ENCODE measurements at regions not wholly inside any gene's neighbourhood (a gene's known extent, or its start where the extent isn't known, plus 50 kb on each side); places are given as distances from the start of the nearest gene placed in this dataset.
A peak's percentile ranks its signal among the peaks of the same experiment; 100 is the strongest.

DNA sequence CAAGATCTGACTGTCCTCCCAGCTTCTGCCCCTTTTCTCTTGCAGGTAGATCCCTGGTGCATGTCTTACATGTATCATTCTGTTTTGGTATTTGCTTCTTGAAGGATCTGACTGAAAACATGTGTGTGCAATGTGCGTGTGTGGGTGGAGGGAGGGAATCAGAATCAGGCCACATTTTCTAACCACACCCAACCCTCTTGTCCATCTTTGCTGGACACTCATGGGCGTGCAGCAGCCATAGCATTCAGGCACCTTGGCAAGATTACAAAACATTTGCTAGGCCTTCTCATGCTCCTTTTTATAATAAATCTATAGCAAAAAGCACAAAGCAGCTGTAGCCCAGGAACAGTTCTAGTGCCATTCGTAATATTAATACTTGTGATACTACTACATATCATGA lies 233.6 kb upstream of the E2F7 start:
- no peak for DNase-seq (ENCODE audit: low read depth)

DNA sequence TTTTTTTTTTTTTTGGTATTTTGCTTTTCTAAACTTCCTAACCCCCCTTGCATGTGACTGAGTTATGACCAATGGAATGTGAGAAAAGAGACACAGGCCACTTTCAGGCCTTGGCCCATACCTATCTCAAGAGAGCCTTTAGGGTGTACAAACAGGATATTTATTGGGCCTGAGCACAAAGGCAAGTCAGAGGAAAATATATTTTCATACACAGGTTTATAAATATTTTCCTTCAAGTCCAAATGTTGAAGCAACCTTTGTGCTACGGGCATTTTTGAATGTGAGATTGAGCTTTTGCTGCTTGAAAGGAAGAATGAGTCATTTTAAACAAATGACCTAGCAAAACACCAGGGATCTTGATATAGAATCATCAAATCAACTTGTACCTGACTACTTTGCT lies 228.6 kb upstream of the E2F7 start:
- no peak for DNase-seq (ENCODE audit: low read depth)

DNA sequence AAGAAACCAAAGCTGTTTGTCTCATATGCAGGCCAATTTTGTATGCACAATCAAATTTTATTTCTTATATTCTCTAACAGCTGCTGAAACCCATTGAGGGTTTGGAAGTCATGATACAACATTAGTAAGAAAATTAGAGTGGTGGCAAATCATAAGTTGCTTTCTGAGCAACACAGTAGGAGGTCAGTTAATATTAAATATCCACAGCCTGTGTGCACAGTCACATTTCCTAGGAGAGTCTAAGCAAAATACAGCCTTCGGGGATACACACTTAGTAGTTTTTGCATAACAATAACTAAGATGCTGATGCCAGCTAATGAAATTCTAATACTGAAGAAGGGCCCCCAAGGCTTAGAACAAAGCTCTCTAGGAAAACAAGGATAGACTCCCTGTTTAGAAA lies 209.6 kb upstream of the E2F7 start:
- DNase-seq (ENCODE audit: low read depth) = no peak

DNA sequence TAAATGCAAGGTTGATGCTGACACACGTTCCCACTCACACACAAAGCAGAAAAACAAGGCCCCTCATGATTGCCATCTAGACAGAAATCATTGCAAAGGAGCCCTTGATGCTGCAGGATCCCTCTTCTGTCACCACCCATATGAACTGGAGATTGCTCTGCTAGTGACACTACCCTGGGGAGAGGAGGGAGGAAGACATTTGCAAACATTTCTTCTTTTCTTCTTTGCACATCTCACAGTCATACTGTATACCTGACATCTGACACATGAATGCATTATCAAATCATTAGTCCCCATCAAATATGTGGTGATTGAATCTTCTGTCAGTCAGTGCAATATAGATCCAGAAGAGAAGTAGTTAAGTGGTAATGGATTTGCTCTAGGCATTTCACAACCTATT lies 208.5 kb upstream of the E2F7 start:
- DNase-seq (ENCODE audit: low read depth) = no peak

GRCh38 chr12:77256956-77257355 lies 191.6 kb upstream of the E2F7 start:
- peak; percentile 41 for DNase-seq (ENCODE audit: low read depth)

DNA sequence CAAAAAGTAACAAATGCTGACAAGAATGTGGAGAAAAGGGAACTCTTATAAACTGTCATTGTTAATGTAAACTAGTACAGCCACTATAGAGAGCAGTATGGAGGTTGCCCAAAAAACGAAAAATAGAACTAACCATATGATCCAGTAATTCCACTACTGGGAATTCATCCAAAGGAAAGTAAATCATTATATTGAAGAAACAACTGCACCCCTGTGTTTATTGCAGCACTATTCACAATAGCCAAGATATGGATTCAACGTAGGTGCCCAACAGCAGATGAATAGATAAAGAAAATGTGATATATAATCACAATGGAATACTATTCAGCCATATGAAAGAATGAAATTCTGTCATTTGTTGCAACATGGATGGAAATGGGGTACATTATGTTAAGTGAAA lies 188.0 kb upstream of the E2F7 start:
- no peak for DNase-seq (ENCODE audit: low read depth)

- no peak for DNase-seq (ENCODE audit: low read depth)
Observed at GRCh38 chr12:77251799-77252198, 186.4 kb upstream of the E2F7 start.

DNA sequence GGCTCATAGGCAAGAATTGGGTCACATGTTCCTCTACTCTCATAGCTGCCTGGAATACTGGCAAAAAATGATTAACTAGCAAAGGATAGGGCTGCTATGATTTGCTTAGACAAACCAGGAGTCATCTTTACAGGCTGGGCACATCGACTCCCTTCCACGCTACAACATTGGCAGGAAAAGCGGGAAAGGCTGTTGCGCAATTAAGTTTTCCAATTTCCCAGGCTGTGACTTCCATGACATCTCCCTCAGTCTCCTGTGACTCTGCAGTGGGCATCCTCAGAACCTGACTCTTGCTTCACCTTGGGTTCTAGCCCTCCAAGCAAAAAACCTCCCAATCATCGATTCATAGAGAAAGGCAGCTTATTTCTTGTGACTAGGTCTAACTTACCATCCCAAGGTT lies 184.5 kb upstream of the E2F7 start:
- DNase-seq (ENCODE audit: low read depth) = no peak

- no peak for DNase-seq (ENCODE audit: low read depth)
Observed at GRCh38 chr12:77248036-77248435, 182.7 kb upstream of the E2F7 start.

DNA sequence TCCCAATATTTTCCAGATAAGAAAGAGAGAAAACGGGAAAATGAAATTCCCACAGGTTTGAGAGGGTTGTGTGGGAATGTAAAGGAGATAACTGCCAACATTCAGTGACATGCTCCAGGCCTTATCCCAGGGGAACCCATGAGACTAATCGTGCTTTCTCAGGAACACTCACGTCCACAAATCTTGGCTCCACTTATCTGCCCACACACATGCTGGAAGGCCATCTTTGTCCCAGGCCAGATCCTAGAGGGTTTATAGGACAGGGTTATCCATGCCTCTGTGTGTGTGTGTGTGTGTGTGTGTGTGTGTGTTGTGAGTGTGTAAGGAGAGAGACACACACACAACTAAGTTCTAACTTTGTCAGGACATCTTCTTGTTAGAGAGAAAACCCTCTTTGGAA lies 182.2 kb upstream of the E2F7 start:
- DNase-seq (ENCODE audit: low read depth) = no peak

GRCh38 chr12:77243345-77243744 lies 178.0 kb upstream of the E2F7 start:
- no peak for DNase-seq (ENCODE audit: low read depth)

- no peak for DNase-seq (ENCODE audit: low read depth)
Observed at GRCh38 chr12:77239617-77240016, 174.2 kb upstream of the E2F7 start.

DNA sequence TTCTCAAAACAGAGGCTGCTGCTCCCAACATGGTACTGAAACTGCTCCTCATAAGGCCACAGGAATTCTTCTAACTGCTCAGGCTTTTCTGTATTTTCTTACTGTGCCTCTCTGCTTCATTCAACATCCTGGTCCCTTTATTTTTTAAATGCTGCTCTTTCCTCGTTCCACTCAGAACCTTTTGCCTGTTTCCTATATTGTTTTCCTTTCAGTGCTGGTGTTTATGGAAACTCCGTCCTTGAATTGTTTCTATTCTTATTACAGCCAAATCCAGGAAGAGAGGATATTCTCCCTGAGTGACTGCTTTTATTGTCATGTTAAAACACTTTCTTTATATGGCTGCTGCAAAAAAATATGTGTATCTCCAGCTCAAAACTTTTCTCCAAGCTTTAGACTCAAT lies 173.0 kb upstream of the E2F7 start:
- DNase-seq (ENCODE audit: low read depth) = no peak

DNA sequence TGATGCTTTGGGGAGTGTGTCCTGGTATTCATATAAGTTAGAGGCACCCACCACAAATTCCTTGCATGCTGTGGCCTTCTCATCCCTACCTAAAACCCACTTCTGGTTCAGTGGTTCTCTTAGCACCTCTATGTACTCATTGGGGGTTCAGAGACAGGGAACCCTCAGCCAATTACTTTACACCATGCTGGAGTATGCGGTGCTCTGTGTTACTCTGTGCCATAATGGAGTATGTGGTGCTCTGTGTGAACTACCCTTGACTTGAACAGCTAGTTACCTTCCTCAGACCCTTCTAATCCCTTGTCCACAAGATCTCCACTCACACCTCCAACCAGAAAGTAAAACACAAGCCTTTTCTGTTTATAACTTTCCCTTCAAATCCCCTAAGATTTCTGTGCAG lies 172.5 kb upstream of the E2F7 start:
- no peak for DNase-seq (ENCODE audit: low read depth)

DNA sequence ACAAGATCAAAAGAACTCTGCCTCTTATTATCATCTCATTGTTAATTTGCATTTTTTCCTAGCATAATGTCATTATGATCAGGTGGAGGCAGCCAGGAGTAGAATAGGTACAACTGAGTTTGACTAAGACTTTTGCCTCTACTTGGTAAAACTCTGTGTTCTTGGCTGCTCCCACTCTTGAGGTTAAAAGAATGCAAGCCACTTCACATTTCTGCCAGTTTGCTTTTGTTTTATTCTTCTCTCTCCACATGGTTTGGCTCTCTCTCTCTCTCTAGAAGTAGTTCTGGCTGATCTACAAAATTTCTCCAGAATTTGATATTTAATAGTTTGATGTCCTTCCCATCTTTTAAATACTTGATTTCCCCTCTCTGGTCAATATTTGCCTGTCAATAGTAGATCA lies 170.7 kb upstream of the E2F7 start:
- DNase-seq (ENCODE audit: low read depth) = no peak

DNA sequence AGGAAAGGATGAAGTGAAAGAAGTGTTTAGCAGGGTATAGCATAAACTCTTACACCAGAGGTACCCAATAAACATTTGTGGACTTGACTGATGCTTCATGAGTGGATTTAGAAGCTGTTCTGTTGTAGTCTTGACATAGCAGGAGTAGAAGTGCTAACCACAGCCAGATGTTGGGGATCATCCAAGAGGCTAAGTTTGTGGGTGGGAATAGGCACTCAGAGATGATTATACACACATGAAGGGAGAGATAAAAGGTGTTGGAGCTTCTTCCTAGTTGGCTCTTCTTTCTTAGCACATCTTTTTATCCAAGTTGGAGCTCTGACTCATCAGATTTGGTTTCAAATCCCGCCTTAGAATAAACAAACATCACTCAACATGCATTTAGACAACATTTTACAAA lies 166.7 kb upstream of the E2F7 start:
- no peak for DNase-seq (ENCODE audit: low read depth)

DNA sequence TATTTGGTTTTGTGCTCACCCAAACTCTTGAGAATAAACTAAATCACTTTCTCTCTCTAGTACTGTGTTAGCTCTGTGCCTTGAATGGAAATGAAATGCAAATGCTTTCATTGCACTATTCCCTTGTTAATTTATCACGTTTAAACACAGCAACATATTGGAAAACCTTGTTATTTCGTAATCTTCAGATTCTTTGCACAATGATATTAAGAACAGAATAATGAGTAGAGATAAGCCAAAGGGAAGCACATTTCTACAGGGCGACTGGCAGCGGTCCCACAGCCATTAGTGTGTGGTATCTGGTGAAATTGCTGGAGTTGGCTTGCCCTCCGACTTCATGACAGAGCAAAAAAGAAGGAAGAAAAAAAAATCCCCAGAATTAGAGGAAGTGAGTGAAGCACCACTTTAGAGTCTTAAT lies 166.1 kb upstream of the E2F7 start:
- no peak for DNase-seq (ENCODE audit: low read depth)

GRCh38 chr12:77229640-77230442 lies 164.5 kb upstream of the E2F7 start:
- no peak for DNase-seq (ENCODE audit: low read depth)

DNA sequence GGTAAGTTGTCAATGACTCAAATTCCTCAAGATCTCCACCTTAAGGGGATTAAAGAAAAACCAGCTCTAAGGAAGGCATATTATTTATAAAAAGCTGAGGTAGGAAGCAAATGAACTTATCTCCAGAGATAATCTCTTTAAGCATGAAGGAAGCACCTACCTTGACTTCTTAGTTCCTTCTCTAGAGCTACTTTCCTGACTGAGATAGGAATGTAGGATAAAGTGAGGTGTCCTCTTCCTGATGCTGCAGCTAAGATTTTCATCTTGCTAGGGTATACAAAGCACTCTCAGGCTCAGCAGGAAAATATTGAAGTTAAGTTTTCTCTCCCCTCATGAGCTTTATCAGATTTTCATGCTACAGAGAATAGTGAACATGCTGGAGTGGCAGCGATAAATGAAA lies 163.0 kb upstream of the E2F7 start:
- DNase-seq (ENCODE audit: low read depth) = no peak

DNA sequence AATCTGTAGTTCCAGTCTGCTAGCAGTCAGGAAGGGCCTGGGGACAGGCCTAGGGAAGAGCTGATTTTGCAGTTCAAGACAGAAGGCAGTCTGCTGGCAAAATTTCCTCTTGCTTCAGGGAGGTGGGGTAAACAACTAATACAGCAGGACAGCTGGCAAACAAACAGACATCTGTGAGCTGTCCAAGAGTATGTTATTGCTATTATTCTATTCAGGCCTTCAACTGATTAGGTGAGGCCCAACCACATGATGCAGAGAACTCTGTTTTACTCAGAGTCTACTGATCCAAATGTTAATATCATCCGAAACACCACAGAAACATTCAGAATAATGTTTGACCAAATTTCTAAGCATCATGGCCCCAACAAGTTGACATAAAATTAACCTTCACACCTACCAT lies 161.0 kb upstream of the E2F7 start:
- no peak for DNase-seq (ENCODE audit: low read depth)

DNA sequence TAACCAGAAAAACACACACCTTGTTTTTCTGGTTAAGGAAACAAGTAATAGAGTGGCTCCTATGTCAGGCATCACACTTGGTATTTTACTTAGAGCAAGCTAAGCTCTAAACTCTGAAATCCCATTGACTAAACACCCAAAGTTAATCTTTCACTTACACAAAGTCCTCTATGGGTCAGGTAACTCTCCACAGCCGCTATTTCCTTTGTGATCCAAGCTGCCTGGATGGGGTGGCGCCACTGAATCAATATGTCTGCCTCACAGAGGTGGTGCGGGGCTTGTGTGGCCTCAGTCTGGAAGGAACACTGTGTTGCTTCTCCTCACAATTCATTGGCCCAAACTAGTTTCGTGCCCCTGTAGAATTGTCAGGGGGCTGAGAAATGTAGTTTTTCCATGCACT lies 160.0 kb upstream of the E2F7 start:
- no peak for DNase-seq (ENCODE audit: low read depth)

DNA sequence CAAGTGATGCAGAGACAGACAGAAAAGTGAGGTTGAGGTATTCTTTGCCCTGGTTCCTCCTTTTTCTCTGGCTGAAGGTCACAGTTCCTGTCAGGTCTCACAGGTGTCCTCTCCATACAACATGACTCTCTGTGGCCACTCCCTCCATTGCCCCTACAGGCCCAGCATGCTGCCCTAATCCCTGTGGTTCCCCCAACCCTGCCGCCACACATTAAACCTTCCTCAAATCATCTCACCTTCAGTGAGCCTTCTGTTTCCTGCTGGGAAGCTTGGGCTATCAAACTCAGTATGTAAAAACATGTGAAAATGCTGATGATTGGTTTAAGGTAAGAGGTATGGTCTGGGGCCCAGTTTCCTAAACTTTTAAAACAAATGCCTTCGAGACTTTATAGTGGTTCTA lies 159.0 kb upstream of the E2F7 start:
- DNase-seq (ENCODE audit: low read depth) = no peak

DNA sequence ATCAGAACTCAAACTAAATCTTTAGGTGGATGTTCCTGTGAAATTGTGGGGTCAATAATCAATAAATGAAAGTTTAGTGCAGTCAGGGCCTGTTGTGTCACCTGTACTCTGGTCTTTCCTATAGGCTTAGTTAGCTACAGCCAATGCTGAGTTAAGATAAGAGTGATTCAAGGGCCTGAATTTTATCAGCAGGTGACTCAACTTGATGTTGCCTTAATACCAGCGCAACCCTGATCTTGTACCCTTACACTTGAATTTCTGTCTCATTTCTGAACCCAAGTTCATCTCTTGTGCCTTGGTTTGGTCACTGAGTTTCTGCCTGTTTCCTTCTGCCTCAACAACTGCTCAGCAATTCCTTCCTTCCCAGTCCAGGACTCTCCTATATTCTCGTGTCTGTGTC lies 157.0 kb upstream of the E2F7 start:
- no peak for DNase-seq (ENCODE audit: low read depth)

GRCh38 chr12:77220586-77220985 lies 155.2 kb upstream of the E2F7 start:
- no peak for DNase-seq (ENCODE audit: low read depth)
